Hepatocyte (in vitro differentiated cells): ENCODE measurements at regions not wholly inside any gene's neighbourhood (a gene's known extent, or its start where the extent isn't known, plus 50 kb on each side); places are given as distances from the start of the nearest gene placed in this dataset.

Experiments used
- DNase-seq: peaks from one replicate; pipeline ENCODE4 v3.0.0-alpha.2; 2016; ENCODE audit warnings: low spot score
- H2AFZ ChIP-seq: fragments of 200-600 bp; sonication (generic); 2 replicates; pipeline ENCODE4 v1.6.0; 2016; ENCODE audit warnings: antibody characterized with exemption, mild to moderate bottlenecking
- H3K27ac ChIP-seq: fragments of 200-600 bp; sonication (generic); 2 replicates; pipeline ENCODE4 v1.5.1; 2016; ENCODE audit warnings: mild to moderate bottlenecking
- H3K27me3 ChIP-seq: fragments of 200-600 bp; sonication (generic); 2 replicates; pipeline ENCODE4 v1.6.1; 2016
- H3K36me3 ChIP-seq: fragments of 200-600 bp; sonication (generic); replicated peaks from 2 replicates; pipeline ENCODE4 v1.5.1; 2016; ENCODE audit warnings: low read depth; ENCODE audit not compliant: insufficient read depth
- H3K4me1 ChIP-seq: fragments of 200-600 bp; sonication (generic); 2 replicates; pipeline ENCODE4 v1.5.1; 2016; ENCODE audit warnings: mild to moderate bottlenecking, moderate library complexity; ENCODE audit not compliant: insufficient read depth
- H3K4me2 ChIP-seq: fragments of 200-600 bp; sonication (generic); 2 replicates; pipeline ENCODE4 v1.6.0; 2016
- H3K4me3 ChIP-seq: fragments of 200-600 bp; sonication (generic); 2 replicates; pipeline ENCODE4 v1.5.1; 2016; ENCODE audit warnings: mild to moderate bottlenecking
- H3K79me2 ChIP-seq: fragments of 200-600 bp; sonication (generic); 2 replicates; pipeline ENCODE4 v1.6.0; 2017; ENCODE audit warnings: mild to moderate bottlenecking
- H3K9me2 ChIP-seq: fragments of 200-600 bp; sonication (generic); replicated peaks from 2 replicates; pipeline ENCODE4 v1.6.0; 2017; ENCODE audit warnings: mild to moderate bottlenecking; ENCODE audit not compliant: insufficient read depth
- H3K9me3 ChIP-seq: fragments of 200-600 bp; sonication (generic); 2 replicates; pipeline ENCODE4 v1.5.1; 2016; ENCODE audit warnings: low read depth, mild to moderate bottlenecking
- H4K20me1 ChIP-seq: fragments of 200-600 bp; sonication (generic); 2 replicates; pipeline ENCODE4 v1.6.0; 2016; ENCODE audit warnings: mild to moderate bottlenecking; ENCODE audit not compliant: insufficient read depth, poor library complexity, severe bottlenecking
- EZH2 ChIP-seq: fragments of 200-600 bp; sonication (generic); IDR thresholded peaks from 2 replicates; pipeline ENCODE4 v1.6.1; 2016; ENCODE audit warnings: antibody characterized with exemption, mild to moderate bottlenecking, borderline replicate concordance
- EZH2phosphoT487 ChIP-seq: fragments of 200-600 bp; sonication (generic); IDR thresholded peaks from one replicate; pipeline ENCODE4 v1.6.1; 2018; ENCODE audit warnings: antibody characterized with exemption, mild to moderate bottlenecking, low read depth, moderate library complexity; ENCODE audit not compliant: unreplicated experiment, severe bottlenecking
- WGBS: methylation state at CpG from one replicate; pipeline ENCODE4 v1.1.6; 2016; ENCODE audit warnings: low lambda C conversion rate; ENCODE audit errors: missing lambda C conversion rate; 5-methylcytosine and 5-hydroxymethylcytosine counted together
- TF ChIP-seq, protein P1 (sequence below): fragments of 200-600 bp; sonication (generic); IDR thresholded peaks from 2 replicates; pipeline ENCODE4 v1.5.1; 2016; ENCODE audit warnings: antibody characterized with exemption, mild to moderate bottlenecking; ENCODE audit not compliant: poor library complexity

DNA sequence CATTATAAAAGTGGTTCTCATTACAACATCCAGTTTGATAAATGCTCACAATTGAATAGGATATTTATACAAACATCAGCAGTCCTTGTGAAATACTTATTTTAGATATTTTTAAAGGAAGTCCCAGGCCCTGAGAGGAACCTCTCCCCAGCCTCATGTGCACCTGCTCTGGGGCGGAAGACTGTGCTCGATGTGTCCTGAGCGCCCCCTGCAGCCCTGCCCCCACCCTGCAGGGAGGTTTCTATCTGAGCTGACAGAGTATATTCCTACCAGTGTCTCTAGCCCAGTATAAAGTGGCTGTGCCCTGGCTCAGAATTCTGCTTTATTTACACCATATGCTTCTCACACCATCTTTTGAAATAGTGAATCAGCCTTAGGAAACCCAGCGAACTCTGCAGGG, 1349.1 kb downstream of the TMEM121 start:
- WGBS, result 41% methylated on average over 4 of the region's 4 CpGs
- Histone ChIP-seq H3K9me2 (no peaks in the 10 kb centered on the region), H3K27me3 (no peaks in the 10 kb centered on the region), H2AFZ (no peak overlapping the region), H3K4me2 (no peak overlapping the region), H3K9me3 (no peaks in the 10 kb centered on the region), H3K4me3 (no peak overlapping the region), H3K79me2 (no peaks in the 10 kb centered on the region), H3K36me3 (no peaks in the 10 kb centered on the region), H3K4me1 (no peaks in the 10 kb centered on the region), H4K20me1 (no peaks in the 10 kb centered on the region), H3K27ac (no peak overlapping the region)
- TF ChIP-seq, protein P1, sequence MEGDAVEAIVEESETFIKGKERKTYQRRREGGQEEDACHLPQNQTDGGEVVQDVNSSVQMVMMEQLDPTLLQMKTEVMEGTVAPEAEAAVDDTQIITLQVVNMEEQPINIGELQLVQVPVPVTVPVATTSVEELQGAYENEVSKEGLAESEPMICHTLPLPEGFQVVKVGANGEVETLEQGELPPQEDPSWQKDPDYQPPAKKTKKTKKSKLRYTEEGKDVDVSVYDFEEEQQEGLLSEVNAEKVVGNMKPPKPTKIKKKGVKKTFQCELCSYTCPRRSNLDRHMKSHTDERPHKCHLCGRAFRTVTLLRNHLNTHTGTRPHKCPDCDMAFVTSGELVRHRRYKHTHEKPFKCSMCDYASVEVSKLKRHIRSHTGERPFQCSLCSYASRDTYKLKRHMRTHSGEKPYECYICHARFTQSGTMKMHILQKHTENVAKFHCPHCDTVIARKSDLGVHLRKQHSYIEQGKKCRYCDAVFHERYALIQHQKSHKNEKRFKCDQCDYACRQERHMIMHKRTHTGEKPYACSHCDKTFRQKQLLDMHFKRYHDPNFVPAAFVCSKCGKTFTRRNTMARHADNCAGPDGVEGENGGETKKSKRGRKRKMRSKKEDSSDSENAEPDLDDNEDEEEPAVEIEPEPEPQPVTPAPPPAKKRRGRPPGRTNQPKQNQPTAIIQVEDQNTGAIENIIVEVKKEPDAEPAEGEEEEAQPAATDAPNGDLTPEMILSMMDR, result no peak
- no peak for TF ChIP-seq EZH2phosphoT487
- no peak for TF ChIP-seq EZH2
- no peak for DNase-seq

DNA sequence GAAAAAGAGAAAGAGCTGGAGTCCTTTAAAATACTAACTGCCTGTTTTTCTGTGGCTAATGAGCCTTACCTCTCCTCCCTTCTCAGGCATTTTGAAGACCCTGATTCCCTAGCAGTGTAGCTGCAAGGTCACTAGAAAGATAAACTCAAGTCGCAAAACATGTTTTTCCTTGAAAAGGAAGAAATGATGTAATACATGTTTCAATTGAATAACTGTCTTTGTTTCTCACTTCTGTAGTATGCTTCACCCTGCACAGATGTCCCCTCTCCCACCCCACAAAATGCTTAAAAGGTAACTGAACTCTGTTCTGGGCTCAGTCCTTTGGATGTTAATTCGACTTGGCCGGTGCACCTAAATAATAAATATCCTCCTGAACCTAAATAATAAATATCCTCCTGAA, 1350.3 kb downstream of the TMEM121 start:
- no peak overlapping the region for H3K4me3 ChIP-seq
- H3K9me2 ChIP-seq, result no peaks in the 10 kb centered on the region
- no peak overlapping the region for H3K27ac ChIP-seq
- no peaks in the 10 kb centered on the region for H3K4me1 ChIP-seq
- no peak overlapping the region for H3K4me2 ChIP-seq
- no peak for DNase-seq
- TF ChIP-seq, protein P1, result no peak
- no peak for TF ChIP-seq EZH2
- TF ChIP-seq EZH2phosphoT487, result no peak
- no peaks in the 10 kb centered on the region for H3K27me3 ChIP-seq
- 87% methylated on average over 3 of the region's 3 CpGs for WGBS
- H3K79me2 ChIP-seq, result no peaks in the 10 kb centered on the region
- no peaks in the 10 kb centered on the region for H3K9me3 ChIP-seq
- no peaks in the 10 kb centered on the region for H3K36me3 ChIP-seq
- no peak overlapping the region for H2AFZ ChIP-seq
- H4K20me1 ChIP-seq, result no peaks in the 10 kb centered on the region

DNA sequence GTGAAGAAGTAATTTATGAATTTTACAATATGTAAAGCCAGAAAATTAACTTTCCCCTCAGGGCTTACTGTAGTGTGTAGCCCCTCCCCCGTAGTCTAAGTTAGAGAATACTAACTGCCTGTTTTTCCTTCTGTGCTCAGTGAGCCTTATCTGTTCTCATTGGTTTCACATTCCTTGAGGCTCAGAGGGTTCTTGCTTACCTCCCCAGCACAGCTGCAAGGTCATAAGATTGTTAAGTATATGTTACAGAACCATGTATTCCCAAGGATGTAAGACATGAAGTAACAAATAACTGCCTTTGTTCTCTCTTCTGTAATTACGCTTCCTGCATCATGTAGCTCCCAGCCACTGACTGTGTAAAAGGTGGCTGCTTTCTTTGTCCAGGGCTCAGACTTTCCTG, 1351.1 kb downstream of the TMEM121 start:
- no peaks in the 10 kb centered on the region for H3K9me3 ChIP-seq
- TF ChIP-seq EZH2 (no peak), EZH2phosphoT487 (no peak)
- TF ChIP-seq, protein P1, result no peak
- H3K4me1 ChIP-seq, result no peaks in the 10 kb centered on the region
- H3K27me3 ChIP-seq, result no peaks in the 10 kb centered on the region
- H4K20me1 ChIP-seq, result no peaks in the 10 kb centered on the region
- no peak overlapping the region for H3K4me3 ChIP-seq
- no peak overlapping the region for H3K4me2 ChIP-seq
- no peaks in the 10 kb centered on the region for H3K9me2 ChIP-seq
- no peak overlapping the region for H2AFZ ChIP-seq
- no peak overlapping the region for H3K27ac ChIP-seq
- 64% methylated on average over 2 of the region's 2 CpGs for WGBS
- no peak for DNase-seq
- no peaks in the 10 kb centered on the region for H3K36me3 ChIP-seq
- no peaks in the 10 kb centered on the region for H3K79me2 ChIP-seq

DNA sequence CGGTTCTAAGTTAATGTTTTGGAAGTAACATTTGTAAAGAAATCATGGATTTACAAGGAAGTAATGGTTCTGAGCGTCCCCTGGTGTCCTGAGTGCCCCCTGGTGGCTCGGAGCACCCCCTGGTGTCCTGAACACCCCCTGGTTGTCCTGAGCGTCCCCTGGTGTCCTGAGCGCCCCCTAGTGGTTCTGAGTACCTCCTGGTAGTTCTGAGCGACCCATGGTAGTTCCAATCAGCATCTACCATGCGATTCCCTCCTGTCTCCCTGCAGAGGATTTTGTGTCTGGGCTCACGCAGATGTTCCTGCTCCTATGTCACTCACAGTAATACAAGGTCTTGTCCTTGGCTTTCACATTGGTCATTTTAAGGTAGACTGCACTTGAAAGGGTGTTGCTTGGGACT, 1352.9 kb downstream of the TMEM121 start:
- no peaks in the 10 kb centered on the region for H3K9me3 ChIP-seq
- no peak for TF ChIP-seq EZH2phosphoT487
- TF ChIP-seq EZH2, result no peak
- TF ChIP-seq, protein P1, result no peak
- no peaks in the 10 kb centered on the region for H3K36me3 ChIP-seq
- no peak overlapping the region for H2AFZ ChIP-seq
- WGBS, result 61% methylated on average over 8 of the region's 8 CpGs
- H3K27ac ChIP-seq, result no peak overlapping the region
- no peaks in the 10 kb centered on the region for H3K27me3 ChIP-seq
- no peak for DNase-seq
- no peak overlapping the region for H3K4me2 ChIP-seq
- no peaks in the 10 kb centered on the region for H3K4me1 ChIP-seq
- no peak overlapping the region for H3K4me3 ChIP-seq
- no peaks in the 10 kb centered on the region for H3K9me2 ChIP-seq
- no peaks in the 10 kb centered on the region for H3K79me2 ChIP-seq
- H4K20me1 ChIP-seq, result no peaks in the 10 kb centered on the region
